Activated B cell treated with CpG ODN at 0.5 μM for 24 hours (primary cell): ENCODE measurements at regions not wholly inside any gene's neighbourhood (a gene's known extent, or its start where the extent isn't known, plus 50 kb on each side); places are given as distances from the start of the nearest gene placed in this dataset.

Experiments
- ATAC-seq: fragments of 200-7000 bp; cut with Tn5 transposase; one replicate; pipeline ENCODE4 v1.10.0; 2021; ENCODE audit warnings: low read depth, mild to moderate bottlenecking, moderate library complexity
- CTCF ChIA-PET: fragments of 350-600 bp; sonication (Branson Sonifier 250); formaldehyde crosslinking; loops from one replicate; lab custom pipeline; 2021; ENCODE audit warnings: antibody characterized with exemption; lab: Charles Lee
- POLR2A ChIA-PET: fragments of 350-600 bp; sonication (Branson Sonifier 250); formaldehyde crosslinking; loops from one replicate; lab custom pipeline; 2021; ENCODE audit warnings: antibody characterized with exemption; lab: Charles Lee
- DNase-seq: peaks from one replicate; pipeline ENCODE4 v3.0.0; 2022
- H3K27ac Mint-ChIP-seq: one replicate; pipeline ENCODE4 v1.8.0; 2020; ENCODE audit warnings: mixed read lengths
- H3K27me3 Mint-ChIP-seq: one replicate; pipeline ENCODE4 v1.8.0; 2021; ENCODE audit warnings: mixed read lengths
- H3K36me3 Mint-ChIP-seq: one replicate; pipeline ENCODE4 v1.8.0; 2021; ENCODE audit warnings: low read depth, mixed read lengths
- H3K4me1 Mint-ChIP-seq: one replicate; pipeline ENCODE4 v1.8.0; 2021; ENCODE audit warnings: mixed read lengths
- H3K4me3 Mint-ChIP-seq: one replicate; pipeline ENCODE4 v1.8.0; 2020; ENCODE audit warnings: mild to moderate bottlenecking, mixed read lengths
- H3K9me3 Mint-ChIP-seq: one replicate; pipeline ENCODE4 v1.8.0; 2020; ENCODE audit warnings: mixed read lengths
- intact Hi-C: fragments of 100-400 bp; cut with micrococcal nuclease; formaldehyde crosslinking; loops from one replicate; pipeline ENCODE4 v1.15.1; 2024
- TF ChIP-seq, protein P1 (sequence below): fragments of 200-600 bp; IDR thresholded peaks from one replicate; pipeline ENCODE4 v1.8.0; 2022; ENCODE audit warnings: antibody characterized with exemption, mild to moderate bottlenecking

DNA sequence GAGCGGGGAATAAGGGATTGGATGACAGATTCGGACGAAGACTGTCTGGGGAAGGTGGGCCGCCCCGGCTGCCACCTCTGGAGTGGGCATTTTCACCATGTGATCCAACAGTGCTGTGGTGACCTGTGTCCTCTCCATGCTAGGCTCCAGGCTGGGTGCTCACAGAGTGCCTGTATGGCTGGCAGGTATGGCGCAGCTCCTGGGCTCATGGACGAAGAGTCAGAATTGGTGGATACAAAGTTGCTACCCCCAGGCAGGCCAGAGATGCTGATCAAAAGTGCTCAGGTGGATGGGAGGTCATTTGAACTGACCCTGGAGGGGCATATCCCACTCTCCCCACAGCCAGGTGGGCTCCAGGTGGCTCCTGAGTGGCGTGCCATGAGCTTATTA, 111.3 kb upstream of the UQCRFS1 start:
- H3K4me3 Mint-ChIP-seq = no peak overlapping the region
- TF ChIP-seq, protein P1, sequence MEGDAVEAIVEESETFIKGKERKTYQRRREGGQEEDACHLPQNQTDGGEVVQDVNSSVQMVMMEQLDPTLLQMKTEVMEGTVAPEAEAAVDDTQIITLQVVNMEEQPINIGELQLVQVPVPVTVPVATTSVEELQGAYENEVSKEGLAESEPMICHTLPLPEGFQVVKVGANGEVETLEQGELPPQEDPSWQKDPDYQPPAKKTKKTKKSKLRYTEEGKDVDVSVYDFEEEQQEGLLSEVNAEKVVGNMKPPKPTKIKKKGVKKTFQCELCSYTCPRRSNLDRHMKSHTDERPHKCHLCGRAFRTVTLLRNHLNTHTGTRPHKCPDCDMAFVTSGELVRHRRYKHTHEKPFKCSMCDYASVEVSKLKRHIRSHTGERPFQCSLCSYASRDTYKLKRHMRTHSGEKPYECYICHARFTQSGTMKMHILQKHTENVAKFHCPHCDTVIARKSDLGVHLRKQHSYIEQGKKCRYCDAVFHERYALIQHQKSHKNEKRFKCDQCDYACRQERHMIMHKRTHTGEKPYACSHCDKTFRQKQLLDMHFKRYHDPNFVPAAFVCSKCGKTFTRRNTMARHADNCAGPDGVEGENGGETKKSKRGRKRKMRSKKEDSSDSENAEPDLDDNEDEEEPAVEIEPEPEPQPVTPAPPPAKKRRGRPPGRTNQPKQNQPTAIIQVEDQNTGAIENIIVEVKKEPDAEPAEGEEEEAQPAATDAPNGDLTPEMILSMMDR = no peak
- POLR2A ChIA-PET = no interaction called here

DNA sequence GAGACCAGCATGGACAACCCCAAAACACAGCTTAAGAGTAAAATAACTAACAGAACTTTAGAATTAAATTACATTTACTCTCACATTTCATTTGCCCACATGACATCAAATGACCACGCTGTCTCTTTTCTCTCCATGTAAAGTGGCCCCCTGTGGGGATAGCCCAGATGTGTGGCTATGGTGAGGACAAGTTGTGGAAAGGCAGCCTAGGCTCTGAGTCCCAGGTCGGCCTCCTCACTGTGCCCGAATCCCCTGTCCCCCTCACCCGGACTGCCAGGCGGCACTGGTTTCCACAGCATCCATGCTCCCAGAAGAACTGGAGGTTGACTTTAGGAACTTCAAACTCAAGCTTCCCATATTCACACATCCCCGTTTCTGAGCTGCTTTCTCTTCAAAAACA, 111.8 kb upstream of the UQCRFS1 start:
- TF ChIP-seq, protein P1 = no peak
- Mint-ChIP-seq H3K27ac (no peak overlapping the region), H3K4me3 (no peak overlapping the region), H3K36me3 (no peaks in the 10 kb centered on the region), H3K27me3 (no peaks in the 10 kb centered on the region), H3K4me1 (no peaks in the 10 kb centered on the region), H3K9me3 (peaks cover 8% of the 10 kb centered on the region)
- intact Hi-C loops = no loop called here
- POLR2A ChIA-PET = no interaction called here
- ATAC-seq = no peak
- no peak for DNase-seq
- CTCF ChIA-PET = no interaction called here

More for the DNA sequence above, 111.3 kb upstream of the UQCRFS1 start:
- intact Hi-C loops = no loop called here
- ATAC-seq (no peak), DNase-seq (no peak)
- CTCF ChIA-PET = no interaction called here
- H3K36me3 Mint-ChIP-seq = no peaks in the 10 kb centered on the region
- H3K27me3 Mint-ChIP-seq = no peaks in the 10 kb centered on the region
- H3K4me1 Mint-ChIP-seq = no peaks in the 10 kb centered on the region
- peaks cover 8% of the 10 kb centered on the region for H3K9me3 Mint-ChIP-seq
- no peak overlapping the region for H3K27ac Mint-ChIP-seq

DNA sequence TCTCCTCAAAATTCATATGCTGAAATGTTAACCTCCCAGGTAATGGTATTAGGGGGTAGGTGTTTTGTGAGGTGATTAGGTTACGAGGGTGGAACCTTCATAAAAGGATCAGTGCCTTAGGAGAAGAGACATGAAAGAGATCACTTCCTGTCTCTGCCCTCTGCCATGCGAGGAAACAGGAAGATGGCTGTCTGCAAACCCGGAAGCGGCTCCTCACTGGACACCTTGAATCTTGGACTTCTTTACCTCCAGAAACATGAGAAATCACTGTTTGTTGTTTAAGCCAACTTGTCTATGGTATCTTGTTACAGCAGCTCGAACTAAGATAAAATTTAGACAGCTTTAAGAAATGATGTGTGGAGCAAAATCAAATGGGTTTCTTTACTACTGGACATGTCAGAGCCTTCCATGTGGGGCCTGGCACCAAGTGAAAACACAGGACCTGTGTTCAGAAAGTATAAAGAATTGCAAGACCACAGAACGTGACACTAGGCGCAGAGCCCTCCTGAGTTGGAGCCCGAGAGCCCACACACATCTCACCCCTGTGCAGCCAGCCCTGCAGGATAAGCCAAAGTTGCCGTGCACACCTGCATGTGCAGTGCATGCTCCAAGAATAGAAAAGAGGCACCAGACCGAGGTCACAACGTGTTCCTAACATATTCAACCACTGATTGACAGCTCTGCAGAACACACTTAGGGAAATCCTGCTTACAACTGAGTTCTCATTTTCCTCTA, 112.5 kb upstream of the UQCRFS1 start:
- Mint-ChIP-seq H3K36me3 (no peaks in the 10 kb centered on the region), H3K4me1 (no peaks in the 10 kb centered on the region), H3K4me3 (no peak overlapping the region), H3K27me3 (no peaks in the 10 kb centered on the region), H3K9me3 (peaks cover 8% of the 10 kb centered on the region), H3K27ac (no peak overlapping the region)
- ChIA-PET POLR2A (no interaction called here), CTCF (no interaction called here)
- TF ChIP-seq, protein P1 = no peak
- DNase-seq = no peak
- intact Hi-C loops = no loop called here
- no peak for ATAC-seq

DNA sequence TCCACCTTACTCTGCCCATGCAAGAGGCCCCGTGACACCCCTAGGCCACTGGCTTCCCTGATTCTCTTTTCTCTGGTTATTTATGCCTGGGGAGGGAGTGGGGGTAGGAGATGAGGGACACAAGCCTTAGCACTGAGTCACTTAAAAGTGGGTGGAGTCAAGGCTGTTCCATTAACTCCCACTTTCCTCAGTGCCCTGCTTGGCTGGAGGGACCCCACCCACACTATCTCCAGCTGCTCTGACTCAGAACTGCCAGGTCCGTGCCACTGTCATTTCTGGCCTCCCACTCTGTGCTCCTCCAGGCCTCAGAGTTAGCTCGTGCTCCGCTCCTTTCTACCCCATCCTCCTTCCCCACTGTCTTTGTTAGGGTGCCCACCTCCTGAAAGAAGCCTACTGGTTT, 113.4 kb upstream of the UQCRFS1 start:
- intact Hi-C loops = no loop called here
- CTCF ChIA-PET = no interaction called here
- TF ChIP-seq, protein P1 = no peak

DNA sequence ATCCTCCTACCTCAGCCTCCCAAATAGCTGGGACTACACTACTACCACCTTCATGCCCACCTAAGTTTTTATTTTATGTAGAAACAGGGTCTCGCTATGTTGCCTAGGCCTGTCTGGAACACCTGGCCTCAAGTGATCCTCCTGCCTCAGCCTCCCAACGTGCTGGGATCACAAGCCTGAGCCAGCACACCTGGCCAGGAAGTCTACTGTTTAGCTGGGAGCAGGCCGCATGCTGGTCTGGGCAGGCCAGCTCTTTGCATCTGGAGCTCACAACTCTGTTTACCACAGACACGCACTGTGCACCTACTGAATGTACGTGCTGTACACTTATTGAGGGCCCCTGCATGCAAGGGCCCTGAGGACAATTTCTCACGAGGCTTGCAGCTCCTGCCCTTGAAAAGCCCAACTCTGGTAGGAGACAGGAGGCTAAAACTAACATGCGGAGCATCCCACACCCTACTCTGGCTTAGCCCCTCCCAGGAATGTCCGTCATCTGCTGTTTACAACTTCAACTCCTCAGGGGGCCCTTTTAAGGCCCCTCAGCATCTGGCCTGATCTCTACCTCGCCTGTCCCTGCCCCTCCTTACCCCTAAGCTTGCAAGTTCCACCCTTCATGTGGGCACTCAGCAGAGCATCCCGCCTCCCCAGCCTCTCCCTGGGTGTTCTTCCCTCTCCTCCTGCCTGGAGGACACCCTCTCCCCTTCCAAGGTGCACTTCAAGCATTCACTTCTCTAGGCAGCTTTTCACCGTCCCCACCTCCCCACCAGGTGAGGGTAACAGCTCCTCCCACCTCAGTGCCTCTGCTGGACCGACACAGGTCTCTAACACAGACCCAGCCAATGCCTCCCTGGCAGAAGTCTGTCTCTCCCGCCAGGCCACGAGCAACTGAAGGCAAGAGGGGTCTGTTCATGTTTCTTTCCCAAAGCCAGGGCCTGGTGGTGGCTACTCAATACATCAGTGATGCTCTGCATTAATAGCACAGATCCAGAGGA, 114.2 kb upstream of the UQCRFS1 start:
- Mint-ChIP-seq H3K27ac (no peak overlapping the region), H3K4me1 (no peaks in the 10 kb centered on the region), H3K4me3 (no peak overlapping the region), H3K27me3 (no peaks in the 10 kb centered on the region), H3K9me3 (peaks cover 10% of the 10 kb centered on the region), H3K36me3 (no peaks in the 10 kb centered on the region)
- DNase-seq (no peak), ATAC-seq (no peak)
- ChIA-PET POLR2A (no interaction called here), CTCF (no interaction called here)
- TF ChIP-seq, protein P1 = no peak
- intact Hi-C loops = no loop called here

More for the DNA sequence above, 113.4 kb upstream of the UQCRFS1 start:
- Mint-ChIP-seq H3K4me3 (no peak overlapping the region), H3K27me3 (no peaks in the 10 kb centered on the region), H3K4me1 (no peaks in the 10 kb centered on the region), H3K27ac (no peak overlapping the region), H3K36me3 (no peaks in the 10 kb centered on the region), H3K9me3 (peaks cover 10% of the 10 kb centered on the region)
- POLR2A ChIA-PET = no interaction called here
- DNase-seq (no peak), ATAC-seq (no peak)
